K562 (cell line): ENCODE measurements at regions not wholly inside any gene's neighbourhood (a gene's known extent, or its start where the extent isn't known, plus 50 kb on each side); places are given as distances from the start of the nearest gene placed in this dataset.

Source experiments
- ASH1L ChIP-seq: fragments of 450-650 bp; IDR thresholded peaks from 2 replicates; pipeline ENCODE4 v1.6.1; 2018; ENCODE audit warnings: borderline replicate concordance, mild to moderate bottlenecking, low read depth; ENCODE audit not compliant: partially characterized antibody
- CCNT2 ChIP-seq: IDR thresholded peaks from 2 replicates; pipeline ENCODE4 v1.6.1; 2011; ENCODE audit warnings: borderline replicate concordance, low read depth, mild to moderate bottlenecking, moderate library complexity, mixed read lengths, low read length; ENCODE audit not compliant: insufficient read length; ENCODE audit errors: extremely low read depth
- HMG20B ChIP-seq: fragments of 250-450 bp; sonication (Bioruptor Pico); IDR thresholded peaks from 2 replicates; pipeline ENCODE4 v1.5.0; 2021; ENCODE audit warnings: mild to moderate bottlenecking
- MTA3 ChIP-seq: fragments of 450-650 bp; formaldehyde crosslinking; IDR thresholded peaks from 2 replicates; pipeline ENCODE4 v1.6.1; 2017; ENCODE audit warnings: mild to moderate bottlenecking, borderline replicate concordance
- NCOA6 ChIP-seq: fragments of 450-650 bp; IDR thresholded peaks from 2 replicates; pipeline ENCODE4 v1.6.1; 2017; ENCODE audit warnings: mild to moderate bottlenecking
- PHF21A ChIP-seq: fragments of 450-650 bp; IDR thresholded peaks from 2 replicates; pipeline ENCODE4 v1.6.1; 2017; ENCODE audit warnings: low read depth, borderline replicate concordance
- PPARD ChIP-seq: fragments of 250-450 bp; sonication (Bioruptor Pico); IDR thresholded peaks from 2 replicates; pipeline ENCODE4 v1.8.0; 2022; ENCODE audit warnings: inconsistent platforms, mild to moderate bottlenecking, moderate library complexity
- TEAD2 ChIP-seq: fragments of 450-650 bp; IDR thresholded peaks from 2 replicates; pipeline ENCODE4 v1.6.1; 2016; ENCODE audit warnings: missing genetic modification characterization, control low read depth, missing compliant biosample characterization
- XRCC3 ChIP-seq: fragments of 450-650 bp; IDR thresholded peaks from 2 replicates; pipeline ENCODE4 v1.6.1; 2017; ENCODE audit warnings: mild to moderate bottlenecking, moderate library complexity
- ZNF778 ChIP-seq: fragments of 450-650 bp; formaldehyde crosslinking; IDR thresholded peaks from 2 replicates; pipeline ENCODE4 v1.4.0; 2020; ENCODE audit warnings: mild to moderate bottlenecking, moderate library complexity
- TF ChIP-seq, protein P1 (sequence below): fragments of 200-600 bp; sonication (generic); IDR thresholded peaks from one replicate; pipeline ENCODE4 v1.6.1; 2012; ENCODE audit warnings: mild to moderate bottlenecking, low read depth, low read length, inconsistent platforms

DNA sequence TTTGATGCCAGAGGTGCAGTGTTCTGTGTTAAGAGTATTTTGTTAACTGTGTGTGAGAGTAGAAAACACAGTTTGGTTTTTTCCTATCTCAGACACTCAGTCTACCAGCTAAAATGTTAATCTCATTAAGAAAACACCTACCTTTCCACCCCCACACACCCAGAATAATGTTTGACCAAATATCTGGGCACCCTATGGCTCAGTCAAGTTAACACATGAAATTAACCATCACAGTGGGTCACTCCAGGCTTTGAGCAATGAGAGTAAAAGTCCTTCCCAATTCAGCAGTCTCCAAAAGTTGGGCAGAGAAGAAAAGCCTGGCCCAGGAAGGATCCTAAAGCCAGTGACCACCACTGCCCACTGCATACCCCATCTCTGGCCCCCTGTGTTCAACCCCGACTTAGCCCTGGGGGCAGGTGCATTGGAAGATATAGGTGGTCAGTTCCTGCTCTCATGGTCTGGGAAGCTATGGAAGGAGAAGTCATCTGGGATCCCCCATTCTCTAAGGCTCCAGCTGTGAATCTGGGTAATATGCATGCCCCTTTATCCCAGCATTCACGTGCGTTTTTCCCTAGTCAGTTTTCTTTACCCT, 50.2 kb upstream of the CSF3R start (continued):
- TF ChIP-seq, protein P1, sequence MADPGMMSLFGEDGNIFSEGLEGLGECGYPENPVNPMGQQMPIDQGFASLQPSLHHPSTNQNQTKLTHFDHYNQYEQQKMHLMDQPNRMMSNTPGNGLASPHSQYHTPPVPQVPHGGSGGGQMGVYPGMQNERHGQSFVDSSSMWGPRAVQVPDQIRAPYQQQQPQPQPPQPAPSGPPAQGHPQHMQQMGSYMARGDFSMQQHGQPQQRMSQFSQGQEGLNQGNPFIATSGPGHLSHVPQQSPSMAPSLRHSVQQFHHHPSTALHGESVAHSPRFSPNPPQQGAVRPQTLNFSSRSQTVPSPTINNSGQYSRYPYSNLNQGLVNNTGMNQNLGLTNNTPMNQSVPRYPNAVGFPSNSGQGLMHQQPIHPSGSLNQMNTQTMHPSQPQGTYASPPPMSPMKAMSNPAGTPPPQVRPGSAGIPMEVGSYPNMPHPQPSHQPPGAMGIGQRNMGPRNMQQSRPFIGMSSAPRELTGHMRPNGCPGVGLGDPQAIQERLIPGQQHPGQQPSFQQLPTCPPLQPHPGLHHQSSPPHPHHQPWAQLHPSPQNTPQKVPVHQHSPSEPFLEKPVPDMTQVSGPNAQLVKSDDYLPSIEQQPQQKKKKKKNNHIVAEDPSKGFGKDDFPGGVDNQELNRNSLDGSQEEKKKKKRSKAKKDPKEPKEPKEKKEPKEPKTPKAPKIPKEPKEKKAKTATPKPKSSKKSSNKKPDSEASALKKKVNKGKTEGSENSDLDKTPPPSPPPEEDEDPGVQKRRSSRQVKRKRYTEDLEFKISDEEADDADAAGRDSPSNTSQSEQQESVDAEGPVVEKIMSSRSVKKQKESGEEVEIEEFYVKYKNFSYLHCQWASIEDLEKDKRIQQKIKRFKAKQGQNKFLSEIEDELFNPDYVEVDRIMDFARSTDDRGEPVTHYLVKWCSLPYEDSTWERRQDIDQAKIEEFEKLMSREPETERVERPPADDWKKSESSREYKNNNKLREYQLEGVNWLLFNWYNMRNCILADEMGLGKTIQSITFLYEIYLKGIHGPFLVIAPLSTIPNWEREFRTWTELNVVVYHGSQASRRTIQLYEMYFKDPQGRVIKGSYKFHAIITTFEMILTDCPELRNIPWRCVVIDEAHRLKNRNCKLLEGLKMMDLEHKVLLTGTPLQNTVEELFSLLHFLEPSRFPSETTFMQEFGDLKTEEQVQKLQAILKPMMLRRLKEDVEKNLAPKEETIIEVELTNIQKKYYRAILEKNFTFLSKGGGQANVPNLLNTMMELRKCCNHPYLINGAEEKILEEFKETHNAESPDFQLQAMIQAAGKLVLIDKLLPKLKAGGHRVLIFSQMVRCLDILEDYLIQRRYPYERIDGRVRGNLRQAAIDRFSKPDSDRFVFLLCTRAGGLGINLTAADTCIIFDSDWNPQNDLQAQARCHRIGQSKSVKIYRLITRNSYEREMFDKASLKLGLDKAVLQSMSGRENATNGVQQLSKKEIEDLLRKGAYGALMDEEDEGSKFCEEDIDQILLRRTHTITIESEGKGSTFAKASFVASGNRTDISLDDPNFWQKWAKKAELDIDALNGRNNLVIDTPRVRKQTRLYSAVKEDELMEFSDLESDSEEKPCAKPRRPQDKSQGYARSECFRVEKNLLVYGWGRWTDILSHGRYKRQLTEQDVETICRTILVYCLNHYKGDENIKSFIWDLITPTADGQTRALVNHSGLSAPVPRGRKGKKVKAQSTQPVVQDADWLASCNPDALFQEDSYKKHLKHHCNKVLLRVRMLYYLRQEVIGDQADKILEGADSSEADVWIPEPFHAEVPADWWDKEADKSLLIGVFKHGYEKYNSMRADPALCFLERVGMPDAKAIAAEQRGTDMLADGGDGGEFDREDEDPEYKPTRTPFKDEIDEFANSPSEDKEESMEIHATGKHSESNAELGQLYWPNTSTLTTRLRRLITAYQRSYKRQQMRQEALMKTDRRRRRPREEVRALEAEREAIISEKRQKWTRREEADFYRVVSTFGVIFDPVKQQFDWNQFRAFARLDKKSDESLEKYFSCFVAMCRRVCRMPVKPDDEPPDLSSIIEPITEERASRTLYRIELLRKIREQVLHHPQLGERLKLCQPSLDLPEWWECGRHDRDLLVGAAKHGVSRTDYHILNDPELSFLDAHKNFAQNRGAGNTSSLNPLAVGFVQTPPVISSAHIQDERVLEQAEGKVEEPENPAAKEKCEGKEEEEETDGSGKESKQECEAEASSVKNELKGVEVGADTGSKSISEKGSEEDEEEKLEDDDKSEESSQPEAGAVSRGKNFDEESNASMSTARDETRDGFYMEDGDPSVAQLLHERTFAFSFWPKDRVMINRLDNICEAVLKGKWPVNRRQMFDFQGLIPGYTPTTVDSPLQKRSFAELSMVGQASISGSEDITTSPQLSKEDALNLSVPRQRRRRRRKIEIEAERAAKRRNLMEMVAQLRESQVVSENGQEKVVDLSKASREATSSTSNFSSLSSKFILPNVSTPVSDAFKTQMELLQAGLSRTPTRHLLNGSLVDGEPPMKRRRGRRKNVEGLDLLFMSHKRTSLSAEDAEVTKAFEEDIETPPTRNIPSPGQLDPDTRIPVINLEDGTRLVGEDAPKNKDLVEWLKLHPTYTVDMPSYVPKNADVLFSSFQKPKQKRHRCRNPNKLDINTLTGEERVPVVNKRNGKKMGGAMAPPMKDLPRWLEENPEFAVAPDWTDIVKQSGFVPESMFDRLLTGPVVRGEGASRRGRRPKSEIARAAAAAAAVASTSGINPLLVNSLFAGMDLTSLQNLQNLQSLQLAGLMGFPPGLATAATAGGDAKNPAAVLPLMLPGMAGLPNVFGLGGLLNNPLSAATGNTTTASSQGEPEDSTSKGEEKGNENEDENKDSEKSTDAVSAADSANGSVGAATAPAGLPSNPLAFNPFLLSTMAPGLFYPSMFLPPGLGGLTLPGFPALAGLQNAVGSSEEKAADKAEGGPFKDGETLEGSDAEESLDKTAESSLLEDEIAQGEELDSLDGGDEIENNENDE = no peak
- TF ChIP-seq PPARD (CRISPR knock-in tag) = no peak
- TF ChIP-seq NCOA6 = no peak
- no peak for TF ChIP-seq ZNF778
- no peak for TF ChIP-seq MTA3
- TF ChIP-seq PHF21A = no peak
- no peak for TF ChIP-seq CCNT2
- TF ChIP-seq TEAD2 (tag) = no peak
- TF ChIP-seq ASH1L = no peak
- TF ChIP-seq XRCC3 = no peak
- no peak for TF ChIP-seq HMG20B (CRISPR knock-in tag)
- TF ChIP-seq, all 486 proteins: peak for 0
